Uterus (tissue), 2 donors: ENCODE measurements at regions not wholly inside any gene's neighbourhood (a gene's known extent, or its start where the extent isn't known, plus 50 kb on each side); places are given as distances from the start of the nearest gene placed in this dataset.

Source experiments
- POLR2A ChIP-seq, 2 donors: fragments of 450-650 bp; IDR thresholded peaks; one replicate each; pipeline ENCODE4 v1.6.1; 2016; ENCODE audit warnings: antibody characterized with exemption in 2 of 2, mild to moderate bottlenecking in 1 of 2, moderate library complexity in 1 of 2
- TF ChIP-seq, protein P1 (sequence below), 4 experiments: fragments of 200-600 bp in 2 of 4; fragments of 450-650 bp in 2 of 4; sonication (generic) in 2 of 4; IDR thresholded peaks; one replicate each; pipeline ENCODE4 v1.5.1; 2016 to 2019; ENCODE audit warnings: antibody characterized with exemption in 4 of 4, mild to moderate bottlenecking in 2 of 4, moderate library complexity in 1 of 4

DNA sequence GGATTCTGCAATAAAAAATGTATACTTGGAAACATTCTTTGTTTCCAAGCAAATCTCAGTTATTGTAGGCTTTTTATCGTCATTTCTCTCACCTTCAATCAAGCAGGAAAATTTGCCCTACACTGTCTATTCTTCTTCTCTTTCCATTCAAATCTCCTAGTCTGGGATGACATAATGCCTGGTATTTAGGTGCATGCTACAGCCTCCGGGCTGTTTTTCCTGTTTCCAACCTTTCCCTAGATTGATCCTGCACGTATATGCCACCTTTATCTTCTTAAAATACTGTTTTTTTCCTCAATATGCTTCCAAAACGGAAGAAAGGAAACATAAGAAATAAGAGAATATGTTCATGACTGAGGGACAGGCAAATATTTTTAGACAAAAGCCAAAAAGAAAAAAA, 249.1 kb upstream of the UBASH3B start:
- TF ChIP-seq POLR2A (IDR thresholded peaks at IDR 0.05) = no peak
- TF ChIP-seq, protein P1, sequence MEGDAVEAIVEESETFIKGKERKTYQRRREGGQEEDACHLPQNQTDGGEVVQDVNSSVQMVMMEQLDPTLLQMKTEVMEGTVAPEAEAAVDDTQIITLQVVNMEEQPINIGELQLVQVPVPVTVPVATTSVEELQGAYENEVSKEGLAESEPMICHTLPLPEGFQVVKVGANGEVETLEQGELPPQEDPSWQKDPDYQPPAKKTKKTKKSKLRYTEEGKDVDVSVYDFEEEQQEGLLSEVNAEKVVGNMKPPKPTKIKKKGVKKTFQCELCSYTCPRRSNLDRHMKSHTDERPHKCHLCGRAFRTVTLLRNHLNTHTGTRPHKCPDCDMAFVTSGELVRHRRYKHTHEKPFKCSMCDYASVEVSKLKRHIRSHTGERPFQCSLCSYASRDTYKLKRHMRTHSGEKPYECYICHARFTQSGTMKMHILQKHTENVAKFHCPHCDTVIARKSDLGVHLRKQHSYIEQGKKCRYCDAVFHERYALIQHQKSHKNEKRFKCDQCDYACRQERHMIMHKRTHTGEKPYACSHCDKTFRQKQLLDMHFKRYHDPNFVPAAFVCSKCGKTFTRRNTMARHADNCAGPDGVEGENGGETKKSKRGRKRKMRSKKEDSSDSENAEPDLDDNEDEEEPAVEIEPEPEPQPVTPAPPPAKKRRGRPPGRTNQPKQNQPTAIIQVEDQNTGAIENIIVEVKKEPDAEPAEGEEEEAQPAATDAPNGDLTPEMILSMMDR (IDR thresholded peaks at IDR 0.05) = no peak
